HG02973 (cell line): ENCODE measurements at regions not wholly inside any gene's neighbourhood (a gene's known extent, or its start where the extent isn't known, plus 50 kb on each side); places are given as distances from the start of the nearest gene placed in this dataset.
"Not testable (repeated sequence)": the region's sequence is repeated elsewhere in the genome, so short reads cannot be mapped to it uniquely, and the experiment has no call there.

ENCODE experiments used
- ATAC-seq: cut with Tn5 transposase; IDR thresholded peaks from one replicate; pipeline ENCODE4 v1.9.1; 2021; ENCODE audit warnings: moderate library complexity; ENCODE audit not compliant: unreplicated experiment

DNA sequence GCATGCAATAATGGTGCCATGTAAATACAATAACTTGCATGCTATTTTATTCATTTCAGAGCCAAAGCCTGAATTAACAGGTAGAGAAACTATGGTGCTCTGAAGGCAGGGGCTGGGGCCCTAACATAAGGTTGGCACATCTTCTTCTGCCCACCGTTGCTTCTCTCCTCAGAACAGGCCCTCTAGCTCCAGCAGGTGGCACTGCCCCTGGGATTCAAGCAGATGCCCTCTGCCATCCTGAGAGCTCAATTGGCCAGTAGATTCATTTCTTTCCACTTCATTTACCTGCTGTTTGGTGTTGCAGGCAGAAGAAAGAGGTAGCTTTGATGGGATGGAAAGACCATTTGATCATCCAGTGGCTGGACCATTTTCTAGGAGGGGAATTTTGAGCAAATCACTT, 130.5 kb downstream of the FOXB1 start:
- no peak for ATAC-seq

DNA sequence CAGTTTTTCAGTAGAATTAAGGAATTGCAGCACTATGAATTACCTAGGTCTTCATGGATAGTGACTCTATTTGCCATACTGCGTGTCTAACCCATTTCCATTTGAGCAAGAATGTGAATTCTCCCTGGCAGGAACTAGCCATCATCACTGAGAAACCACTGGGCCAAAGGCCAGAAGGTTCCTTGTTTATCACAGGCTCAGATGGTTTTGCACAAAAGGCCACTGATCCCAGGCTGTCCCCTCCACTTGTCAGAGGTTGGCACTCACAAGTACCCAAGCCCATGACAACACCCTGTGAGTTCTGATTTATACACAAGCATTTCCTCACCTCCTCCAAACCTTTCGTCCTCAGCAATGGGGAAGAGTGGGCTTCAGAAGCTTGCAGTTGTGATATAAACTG, 131.8 kb downstream of the FOXB1 start:
- ATAC-seq, result no peak

DNA sequence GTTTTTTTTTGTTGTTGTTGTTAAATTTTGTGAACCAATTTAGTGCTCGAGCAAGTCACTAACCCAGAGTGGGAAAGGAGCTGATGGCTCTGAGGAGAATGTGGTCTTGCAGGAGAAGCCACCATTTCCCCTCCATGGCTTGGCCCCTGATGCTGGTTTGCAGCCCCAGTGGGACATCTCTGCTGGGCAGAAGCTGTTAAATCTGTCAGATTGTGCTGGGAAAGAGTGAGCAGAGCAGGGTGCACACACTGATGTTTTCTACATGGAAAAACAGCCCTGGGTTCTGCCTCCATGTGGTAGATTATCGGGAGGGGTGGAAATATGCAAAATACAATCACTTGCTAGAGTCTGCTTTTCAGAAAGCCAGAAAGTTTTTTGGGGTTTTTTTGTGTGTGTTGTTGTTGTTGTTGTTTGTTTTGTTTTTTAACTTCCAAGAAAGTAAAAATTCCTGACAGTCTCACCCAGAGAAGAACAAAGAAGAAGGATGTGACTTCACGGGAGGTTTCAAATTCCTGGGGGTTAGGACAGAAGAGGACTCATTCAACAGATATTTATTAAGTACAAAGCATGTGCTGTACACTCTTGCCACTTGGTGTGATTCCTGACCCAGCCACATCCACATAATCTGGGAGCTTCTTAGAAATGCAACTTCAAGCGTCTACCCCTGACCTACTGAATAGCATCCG, 133.7 kb downstream of the FOXB1 start:
- no peak for ATAC-seq

DNA sequence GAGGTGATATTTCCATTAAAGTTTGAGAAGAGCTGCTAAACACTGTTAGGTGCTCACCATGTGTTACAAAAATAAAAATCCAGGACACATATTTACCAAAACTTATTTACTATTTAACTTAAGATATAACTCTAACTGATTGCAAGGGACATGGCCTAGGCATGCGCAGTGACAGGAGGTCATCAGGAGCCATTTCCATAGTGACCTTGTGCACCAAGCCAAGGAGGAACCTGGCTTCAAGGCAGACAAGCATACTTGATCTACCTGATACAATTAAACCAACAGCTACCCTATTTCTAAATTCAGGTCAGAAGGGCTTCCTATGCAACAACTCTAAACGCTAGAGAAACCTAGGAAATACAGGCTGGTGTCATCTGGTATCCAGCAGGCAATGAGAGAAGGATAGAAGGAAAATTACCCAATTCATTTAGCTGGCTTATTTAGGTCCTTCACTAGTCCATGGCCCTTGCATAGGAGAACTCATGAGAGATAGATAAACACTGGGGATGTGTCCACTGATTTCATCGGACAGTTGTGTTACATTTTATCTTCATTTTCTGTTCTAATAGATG, 134.4 kb downstream of the FOXB1 start:
- no peak for ATAC-seq

DNA sequence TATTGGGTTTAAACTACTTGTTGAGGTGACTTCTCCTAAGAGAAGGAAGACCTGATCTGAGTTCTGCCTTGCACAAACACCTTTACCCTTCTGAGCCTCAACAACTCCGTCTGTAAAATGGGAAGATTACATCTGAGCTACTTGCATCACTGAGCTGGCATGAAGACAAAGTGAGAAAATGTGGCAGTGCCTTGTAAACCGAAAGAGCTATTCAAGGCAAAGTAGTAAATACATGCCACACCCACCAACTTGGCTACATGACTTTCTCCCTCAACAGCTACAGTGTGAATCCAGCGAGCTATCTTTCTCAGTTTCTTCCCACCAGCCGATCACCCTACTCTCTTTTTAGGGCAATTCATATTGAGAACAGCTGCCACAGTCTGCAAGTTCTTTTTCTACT, 148.3 kb downstream of the FOXB1 start:
- ATAC-seq, result no peak

DNA sequence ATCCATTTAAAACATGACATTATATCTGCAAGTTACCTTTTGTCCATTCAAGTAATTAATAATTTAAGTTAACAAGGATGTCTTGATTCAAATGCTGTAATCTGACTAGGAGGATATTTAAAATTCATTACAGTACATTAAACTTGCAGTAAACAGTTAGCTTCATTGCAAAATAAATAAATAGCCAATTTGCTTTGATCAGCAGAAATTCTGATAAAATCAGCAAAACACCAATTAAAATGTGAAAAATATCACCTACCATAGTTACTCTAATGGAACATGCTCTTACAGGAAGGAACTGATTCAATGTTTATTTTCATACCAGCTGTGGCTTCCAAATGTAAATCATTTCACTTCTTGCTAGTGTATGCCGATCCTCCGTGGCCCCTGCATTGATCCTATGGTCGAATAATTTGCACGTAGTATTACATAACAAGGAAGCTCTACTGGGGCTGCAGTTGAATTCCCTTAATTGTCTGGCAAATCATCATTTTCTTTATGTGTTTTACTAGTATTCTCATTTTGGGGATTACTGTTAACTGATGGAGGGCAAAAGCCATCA, 150.7 kb downstream of the FOXB1 start:
- ATAC-seq, result no peak

DNA sequence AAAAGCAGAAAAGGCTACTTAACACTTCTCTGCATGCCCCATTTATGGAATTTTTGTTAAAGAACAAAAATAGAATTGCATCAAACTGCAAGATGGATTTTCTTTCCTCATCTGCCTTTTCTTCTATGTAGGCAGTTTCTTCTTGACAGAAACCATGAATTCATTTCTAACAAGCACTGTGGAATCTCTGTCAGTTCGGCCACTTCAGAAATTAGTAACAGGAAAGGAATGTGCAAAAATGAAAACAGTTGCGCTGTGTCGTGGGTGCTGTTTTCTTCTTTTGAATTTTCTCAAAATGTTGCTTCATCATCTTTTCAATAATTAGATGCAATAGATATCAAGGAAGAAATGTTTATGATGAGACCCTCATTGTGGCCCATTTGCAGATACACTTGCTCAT, 151.6 kb downstream of the FOXB1 start:
- ATAC-seq, result no peak

DNA sequence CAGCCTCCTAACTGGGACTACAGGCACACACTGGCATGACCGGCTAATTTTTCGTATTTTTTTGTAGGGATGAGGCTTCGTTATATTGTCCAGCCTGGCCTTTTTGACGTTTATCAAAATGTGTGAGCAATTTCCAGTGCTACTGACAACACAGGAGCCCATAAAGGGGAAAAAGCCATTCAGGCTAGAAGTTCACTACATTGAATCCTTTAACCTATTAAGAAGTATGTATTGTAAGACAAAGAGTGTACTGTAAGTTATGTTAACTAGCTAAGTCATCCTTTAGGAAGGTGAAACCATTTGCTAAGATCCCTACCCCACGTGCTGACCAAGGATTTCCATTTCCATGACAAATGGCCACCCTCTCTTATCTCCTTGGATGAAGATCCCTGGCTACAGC, 156.8 kb downstream of the FOXB1 start:
- ATAC-seq, result no peak

DNA sequence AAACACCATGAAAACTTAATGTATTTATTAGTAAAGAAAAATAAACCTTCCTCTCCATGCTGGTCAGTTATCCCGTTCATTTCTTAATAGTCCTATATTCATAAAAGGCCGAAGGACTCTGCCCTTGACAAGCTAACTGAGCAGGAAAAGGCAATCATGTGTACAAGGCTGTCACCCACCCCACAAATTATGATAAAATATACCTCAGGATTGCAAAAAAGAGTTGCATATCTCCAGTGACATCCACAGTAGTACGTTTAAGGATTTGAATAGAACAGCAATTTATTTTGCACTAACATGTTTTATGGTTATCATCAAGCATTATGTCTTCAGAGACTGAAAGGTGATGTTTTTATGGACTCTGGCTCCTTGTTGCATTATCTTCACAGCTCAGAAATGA, 157.6 kb downstream of the FOXB1 start:
- ATAC-seq, result no peak

DNA sequence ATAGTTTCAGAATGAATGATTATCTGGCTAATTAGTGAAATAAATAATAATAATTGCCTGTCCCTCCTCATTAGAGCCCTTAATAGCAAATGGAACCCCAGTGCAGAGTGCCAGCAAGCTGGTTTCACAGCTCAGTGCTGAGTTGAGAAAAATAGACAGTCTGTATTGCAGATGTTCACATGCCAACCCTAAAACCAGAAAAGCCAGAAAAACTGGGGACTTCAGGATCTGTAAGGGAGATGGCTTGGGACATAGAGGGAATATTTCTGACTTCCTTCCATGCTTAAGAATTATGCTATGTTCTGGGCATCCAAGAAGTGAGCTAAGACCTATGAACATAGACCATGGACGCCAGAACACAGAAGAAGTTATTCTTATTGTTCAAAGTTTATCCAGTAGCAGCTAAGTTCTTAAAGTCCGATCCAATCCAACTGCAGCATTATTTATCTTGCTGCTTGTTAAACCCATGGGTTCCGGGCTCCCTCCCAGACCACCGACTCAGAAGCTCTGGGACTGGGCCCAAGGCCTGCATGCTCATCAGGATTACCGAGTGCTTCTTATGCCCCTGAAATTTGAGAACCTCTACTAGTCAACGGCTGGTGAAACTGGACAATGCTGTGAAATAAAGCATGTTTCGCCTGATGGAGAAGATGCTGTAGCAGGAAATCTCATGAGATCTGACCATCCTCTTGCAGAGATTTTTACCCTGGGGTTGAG, 158.3 kb downstream of the FOXB1 start:
- no peak for ATAC-seq

DNA sequence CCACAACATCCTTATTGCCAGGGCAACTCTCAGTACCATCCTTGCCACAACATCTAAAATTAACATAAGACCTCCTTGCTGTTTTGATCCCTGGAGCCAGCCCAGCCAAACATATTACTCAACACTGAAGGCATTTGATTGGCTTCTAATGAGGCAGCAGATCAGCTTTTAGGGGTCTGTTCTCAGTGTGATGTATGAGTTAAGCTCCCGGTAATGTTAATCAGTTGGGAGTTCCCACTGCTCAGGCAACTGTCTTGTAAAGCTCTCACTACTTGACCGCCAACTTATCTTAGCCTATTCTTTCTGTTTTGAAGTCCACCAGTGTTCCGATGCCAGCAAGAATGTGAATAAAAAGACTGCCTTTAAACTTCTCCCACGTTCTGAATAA, 158.9 kb downstream of the FOXB1 start:
- ATAC-seq, result no peak

DNA sequence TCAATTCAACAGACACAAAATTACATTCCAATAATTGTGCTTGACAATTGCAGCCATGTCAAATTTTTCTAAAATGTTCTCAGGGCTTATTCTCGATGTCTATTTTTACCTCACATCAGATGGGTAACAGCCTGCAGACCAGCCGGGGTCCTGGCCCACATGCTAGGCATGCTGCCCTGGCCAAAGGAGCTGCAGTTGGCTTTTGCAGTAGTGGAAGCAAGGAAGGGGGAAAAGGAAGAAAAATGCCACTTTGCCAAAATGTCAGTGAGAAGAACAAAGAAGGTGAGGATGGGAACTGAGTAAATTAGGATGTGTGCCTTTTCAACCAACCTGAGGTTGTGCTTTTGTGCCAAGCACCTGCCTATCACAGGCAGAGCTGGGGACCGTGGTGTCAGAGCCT, 161.0 kb downstream of the FOXB1 start:
- ATAC-seq, result no peak

DNA sequence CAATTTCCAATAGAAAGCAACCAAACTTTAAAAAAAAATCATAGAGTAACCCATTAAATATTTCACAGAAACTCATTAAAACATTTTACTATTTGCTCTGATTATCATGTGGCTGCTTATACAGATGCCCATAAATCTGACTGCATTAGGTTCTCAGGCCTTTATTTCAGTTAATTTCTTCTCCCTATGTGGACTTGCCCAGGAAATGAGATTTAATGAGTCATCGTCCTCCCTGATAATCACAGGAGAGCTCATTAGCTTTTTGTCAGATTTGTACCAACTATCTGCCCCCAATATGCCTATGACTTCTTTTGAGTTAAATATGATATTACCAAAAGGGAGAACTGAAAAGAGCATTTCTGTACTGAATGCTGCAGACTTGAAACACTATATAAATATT, 168.0 kb downstream of the FOXB1 start:
- no peak for ATAC-seq

DNA sequence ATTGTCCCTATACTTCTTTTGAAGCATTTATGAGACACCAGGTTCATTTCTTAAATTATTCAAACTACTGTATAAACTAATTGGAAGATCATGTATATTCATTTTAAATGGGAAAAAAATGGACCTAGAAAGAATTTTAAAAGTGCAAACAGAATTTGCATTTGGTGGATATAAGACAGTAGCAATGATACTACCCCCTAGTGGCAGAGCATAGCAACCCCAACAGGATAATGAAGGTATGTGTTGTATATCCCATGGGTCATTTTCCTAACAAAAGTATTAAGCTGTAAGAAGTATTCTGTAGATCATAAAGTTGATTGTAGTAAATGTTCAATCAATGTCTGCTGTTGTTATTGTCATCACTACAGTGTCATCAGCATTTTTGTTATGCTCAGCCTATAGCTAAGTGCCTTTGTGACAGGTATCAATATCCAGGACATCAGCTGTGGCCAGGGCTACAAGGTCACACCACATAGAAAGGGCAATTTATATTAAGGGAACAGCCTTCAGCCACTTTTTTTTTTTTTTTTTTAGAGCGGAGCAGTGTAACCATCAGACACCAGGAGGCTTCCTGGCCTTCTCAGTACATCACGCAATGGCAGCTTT, 175.8 kb downstream of the FOXB1 start:
- ATAC-seq, result no peak

DNA sequence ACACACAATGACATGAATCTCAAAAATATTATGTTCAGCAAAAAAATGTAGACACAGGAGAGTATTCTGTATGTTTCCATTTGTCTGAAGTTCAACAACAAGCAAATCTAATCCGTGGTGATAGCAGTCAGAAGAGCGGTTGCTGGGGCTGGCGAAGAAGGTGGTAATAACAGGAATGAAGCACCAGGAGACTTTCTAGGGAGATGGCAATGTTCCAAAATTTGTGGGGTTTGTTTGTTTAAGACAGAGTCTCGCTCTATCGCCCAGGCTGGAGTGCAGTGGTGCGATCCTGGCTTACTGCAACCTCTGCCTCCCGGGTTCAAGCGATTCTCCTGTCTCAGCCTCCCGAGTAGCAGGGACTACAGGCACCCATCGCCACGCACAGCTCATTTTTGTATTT, 177.8 kb downstream of the FOXB1 start:
- ATAC-seq, result not testable (repeated sequence)

DNA sequence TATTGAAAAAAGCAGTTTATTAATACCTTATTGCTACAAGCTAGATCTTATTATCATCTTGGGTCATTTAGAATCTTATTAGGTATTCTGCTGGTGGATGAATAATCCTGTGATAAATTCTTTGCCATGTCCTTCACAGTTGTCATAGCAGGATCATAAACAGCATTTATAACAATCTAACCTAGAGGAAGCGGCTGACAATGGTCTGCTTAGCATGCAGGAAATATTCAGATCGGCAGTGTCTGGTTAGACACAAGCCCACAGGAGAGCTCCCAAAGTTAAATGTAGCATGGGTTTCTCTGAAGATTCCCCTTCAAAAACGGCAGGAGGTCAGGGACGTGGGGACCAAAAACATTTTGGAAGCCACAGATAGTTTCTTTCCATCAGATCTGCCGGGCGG, 179.3 kb downstream of the FOXB1 start:
- no peak for ATAC-seq

DNA sequence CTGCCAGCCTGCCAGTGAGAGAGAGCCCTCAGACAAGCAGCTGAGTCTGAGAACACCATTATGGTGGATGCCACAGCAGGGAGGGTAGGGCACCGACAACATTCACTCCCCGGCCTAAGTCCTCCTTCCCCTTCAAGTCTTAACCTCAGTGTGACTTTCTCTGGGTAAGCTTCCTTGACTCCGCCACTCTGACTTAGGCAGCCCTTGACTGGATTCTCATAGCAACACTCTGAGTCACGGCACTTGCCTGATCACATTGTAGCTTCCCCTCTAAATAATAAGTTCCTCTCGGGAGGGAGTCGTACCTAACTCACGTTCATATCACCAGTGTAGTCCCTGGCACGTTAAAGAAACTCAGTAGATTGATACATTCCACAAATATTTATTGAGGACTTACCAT, 180.5 kb downstream of the FOXB1 start:
- no peak for ATAC-seq

DNA sequence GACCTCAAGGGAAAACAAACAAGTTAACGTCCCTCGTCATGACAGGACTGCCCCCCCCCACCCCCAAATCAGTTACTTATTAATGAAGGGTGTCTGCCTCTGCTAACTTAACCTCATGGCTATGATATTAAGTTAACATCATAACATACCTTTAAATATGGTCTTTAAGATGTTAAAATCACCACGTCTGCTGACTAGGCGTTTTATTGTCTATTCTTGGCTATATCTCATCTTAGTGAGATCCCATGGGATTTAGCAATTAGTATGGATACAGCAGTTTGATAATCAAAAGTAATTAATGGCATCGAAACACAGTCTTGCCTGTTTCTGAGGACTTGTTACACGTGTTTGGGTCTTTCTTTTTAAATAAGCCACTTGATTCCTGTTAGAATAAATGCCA, 186.9 kb downstream of the FOXB1 start:
- ATAC-seq, result no peak

DNA sequence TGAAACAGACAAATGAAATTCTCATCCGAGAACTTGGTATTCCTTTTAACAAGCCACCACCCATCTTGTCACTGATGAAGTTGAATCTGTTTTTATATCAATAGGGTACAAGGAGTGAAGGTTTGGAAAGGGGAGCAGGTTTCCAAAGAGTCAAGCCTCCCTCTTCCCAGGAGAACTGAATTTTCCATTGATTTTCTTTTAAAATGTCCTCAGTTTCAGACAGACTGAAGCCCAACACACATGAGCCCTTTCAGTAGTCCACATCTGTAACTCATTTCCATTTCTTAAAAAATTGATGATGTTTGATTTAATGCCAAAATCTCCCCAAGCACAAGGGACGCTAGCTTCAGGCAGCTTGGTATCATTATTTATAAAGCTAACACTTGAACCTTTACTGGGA, 187.7 kb downstream of the FOXB1 start:
- no peak for ATAC-seq

DNA sequence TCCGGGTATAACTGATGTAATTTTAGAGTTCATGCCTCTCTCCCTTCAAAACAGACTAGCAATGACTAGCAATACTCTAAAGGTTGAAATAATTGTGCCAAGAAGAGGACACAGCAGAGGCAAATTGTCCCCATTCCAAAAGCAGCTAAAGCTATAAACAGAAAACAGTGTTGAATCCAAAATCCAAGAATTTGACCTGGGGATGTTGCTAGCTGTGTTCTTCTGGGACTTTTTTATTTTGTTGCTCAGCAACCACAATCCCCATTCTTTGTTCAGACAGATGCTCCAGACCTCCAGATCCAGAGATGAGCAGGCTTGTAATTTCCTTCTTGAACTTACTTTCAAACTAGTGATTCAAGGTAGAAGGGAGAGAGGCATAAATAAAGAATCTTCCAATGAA, 191.5 kb downstream of the FOXB1 start:
- ATAC-seq, result no peak

DNA sequence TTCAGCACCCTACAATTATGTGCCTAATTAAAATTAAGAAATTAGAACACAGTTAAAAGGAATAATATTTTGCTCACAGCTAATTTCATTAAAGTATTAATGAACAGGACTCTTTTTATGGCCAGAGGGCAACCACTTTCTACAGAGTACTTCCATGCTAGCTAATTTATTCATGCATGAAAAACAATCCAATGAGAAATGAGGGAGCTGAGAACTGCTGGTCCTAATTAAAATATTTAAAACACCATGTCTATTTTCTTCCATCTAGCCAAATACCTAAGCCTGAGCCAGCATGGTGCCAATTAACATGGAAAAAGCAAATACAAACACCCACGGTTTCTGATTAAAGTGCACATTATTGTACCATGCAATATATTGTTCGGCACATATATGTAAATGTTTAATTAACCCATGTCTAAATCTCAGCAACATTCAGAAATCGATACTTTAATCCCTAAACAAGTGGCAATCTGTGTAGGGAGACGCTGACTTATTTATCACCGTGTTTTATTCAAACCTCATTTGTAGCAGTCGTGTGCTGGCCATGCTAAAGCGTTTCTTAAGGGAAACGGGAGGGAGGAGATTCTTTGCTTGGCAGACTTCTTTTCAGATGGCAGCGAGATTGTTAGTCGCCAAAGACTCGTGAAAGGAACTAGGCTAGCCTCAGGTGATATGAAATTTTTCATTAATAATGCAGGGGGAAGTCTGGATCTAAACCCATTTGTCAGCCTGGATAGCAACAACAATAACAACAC, 193.5 kb downstream of the ANXA2 start:
- no peak for ATAC-seq
